ENCODE measurements at regions not wholly inside any gene's neighbourhood (a gene's known extent, or its start where the extent isn't known, plus 50 kb on each side); places are given as distances from the start of the nearest gene placed in this dataset.
"Not testable (repeated sequence)": the region's sequence is repeated elsewhere in the genome, so short reads cannot be mapped to it uniquely, and the experiment has no call there.

GRCh38 chrX:63250253-63250868 lies 100.8 kb downstream of the SPIN4 start:
- no peaks in the 10 kb centered on the region for H3K4me1 ChIP-seq (ENCODE audit: control insufficient read depth in 4 of 4, insufficient read depth in 4 of 4, low read length in 3 of 4)
- H3K9ac ChIP-seq (ENCODE audit: low read depth in 1 of 2, low read length in 2 of 2), result no peak overlapping the region
- WGBS, result 33% methylated on average over 3 of the region's 3 CpGs

GRCh38 chrX:63242689-63243088 lies 108.4 kb downstream of the SPIN4 start:
- H3K9ac ChIP-seq (ENCODE audit: low read depth in 1 of 2, low read length in 2 of 2); H3K27ac ChIP-seq (ENCODE audit: low read depth in 1 of 2, low read length in 2 of 2); H3K4me1 ChIP-seq (ENCODE audit: control insufficient read depth in 4 of 4, insufficient read depth in 4 of 4, low read length in 3 of 4); H3K27me3 ChIP-seq (ENCODE audit: control insufficient read depth in 4 of 4, insufficient read depth in 4 of 4, low read length in 3 of 4); H3K4me3 ChIP-seq (ENCODE audit: low read depth in 1 of 3, low read length in 3 of 3); DNase-seq (ENCODE audit: low spot score); H3K36me3 ChIP-seq (ENCODE audit: control insufficient read depth in 4 of 4, insufficient read depth in 3 of 4, low read depth in 1 of 4, low read length in 3 of 4); H3K9me3 ChIP-seq (ENCODE audit: control insufficient read depth in 4 of 4, low read length in 3 of 4): not testable (repeated sequence)
- WGBS, result no CpG with 5 or more reads among the region's 2 CpGs

More at GRCh38 chrX:63250253-63250868, 100.8 kb downstream of the SPIN4 start:
- no peaks in the 10 kb centered on the region for H3K9me3 ChIP-seq (ENCODE audit: control insufficient read depth in 4 of 4, low read length in 3 of 4)
- DNase-seq (ENCODE audit: low spot score), result peak; percentile 33
- H3K27ac ChIP-seq (ENCODE audit: low read depth in 1 of 2, low read length in 2 of 2), result no peak overlapping the region
- H3K27me3 ChIP-seq (ENCODE audit: control insufficient read depth in 4 of 4, insufficient read depth in 4 of 4, low read length in 3 of 4), result peaks cover 0 to 2% (median 0%) of the 10 kb centered on the region in 4 donors
- no peaks in the 10 kb centered on the region for H3K36me3 ChIP-seq (ENCODE audit: control insufficient read depth in 4 of 4, insufficient read depth in 3 of 4, low read depth in 1 of 4, low read length in 3 of 4)
- no peak overlapping the region for H3K4me3 ChIP-seq (ENCODE audit: low read depth in 1 of 3, low read length in 3 of 3)
- peak; percentile 95 for TF ChIP-seq CTCF (IDR thresholded peaks at IDR 0.05; ENCODE audit: low read depth, low read length, missing input control)
- TF ChIP-seq RXRA (IDR thresholded peaks at IDR 0.05), result no peak
- peak; percentile 83 to 90 for TF ChIP-seq RAD21 (IDR thresholded peaks at IDR 0.05)

- H3K9ac ChIP-seq (ENCODE audit: low read depth in 1 of 2, low read length in 2 of 2), result not testable (repeated sequence)
Measured at GRCh38 chrX:63235963-63236362, 115.2 kb downstream of the SPIN4 start.

GRCh38 chrX:63233013-63233412 lies 118.1 kb downstream of the SPIN4 start:
- WGBS, result no CpG with 5 or more reads among the region's 10 CpGs

More at GRCh38 chrX:63235963-63236362, 115.2 kb downstream of the SPIN4 start:
- not testable (repeated sequence) for H3K27ac ChIP-seq (ENCODE audit: low read depth in 1 of 2, low read length in 2 of 2); H3K9me3 ChIP-seq (ENCODE audit: control insufficient read depth in 4 of 4, low read length in 3 of 4); H3K4me1 ChIP-seq (ENCODE audit: control insufficient read depth in 4 of 4, insufficient read depth in 4 of 4, low read length in 3 of 4); H3K4me3 ChIP-seq (ENCODE audit: low read depth in 1 of 3, low read length in 3 of 3); DNase-seq (ENCODE audit: low spot score); H3K27me3 ChIP-seq (ENCODE audit: control insufficient read depth in 4 of 4, insufficient read depth in 4 of 4, low read length in 3 of 4); H3K36me3 ChIP-seq (ENCODE audit: control insufficient read depth in 4 of 4, insufficient read depth in 3 of 4, low read depth in 1 of 4, low read length in 3 of 4)
- no CpG with 5 or more reads among the region's 2 CpGs for WGBS

GRCh38 chrX:63218202-63218601 lies 132.9 kb downstream of the SPIN4 start:
- not testable (repeated sequence) for H3K27me3 ChIP-seq (ENCODE audit: control insufficient read depth in 4 of 4, insufficient read depth in 4 of 4, low read length in 3 of 4); H3K4me1 ChIP-seq (ENCODE audit: control insufficient read depth in 4 of 4, insufficient read depth in 4 of 4, low read length in 3 of 4); H3K27ac ChIP-seq (ENCODE audit: low read depth in 1 of 2, low read length in 2 of 2); DNase-seq (ENCODE audit: low spot score); H3K9ac ChIP-seq (ENCODE audit: low read depth in 1 of 2, low read length in 2 of 2); H3K4me3 ChIP-seq (ENCODE audit: low read depth in 1 of 3, low read length in 3 of 3); H3K36me3 ChIP-seq (ENCODE audit: control insufficient read depth in 4 of 4, insufficient read depth in 3 of 4, low read depth in 1 of 4, low read length in 3 of 4); H3K9me3 ChIP-seq (ENCODE audit: control insufficient read depth in 4 of 4, low read length in 3 of 4)
- WGBS, result no CpG with 5 or more reads among the region's 1 CpG

More at GRCh38 chrX:63233013-63233412, 118.1 kb downstream of the SPIN4 start:
- not testable (repeated sequence) for DNase-seq (ENCODE audit: low spot score); H3K36me3 ChIP-seq (ENCODE audit: control insufficient read depth in 4 of 4, insufficient read depth in 3 of 4, low read depth in 1 of 4, low read length in 3 of 4); H3K27ac ChIP-seq (ENCODE audit: low read depth in 1 of 2, low read length in 2 of 2); H3K9me3 ChIP-seq (ENCODE audit: control insufficient read depth in 4 of 4, low read length in 3 of 4); H3K9ac ChIP-seq (ENCODE audit: low read depth in 1 of 2, low read length in 2 of 2); H3K27me3 ChIP-seq (ENCODE audit: control insufficient read depth in 4 of 4, insufficient read depth in 4 of 4, low read length in 3 of 4); H3K4me1 ChIP-seq (ENCODE audit: control insufficient read depth in 4 of 4, insufficient read depth in 4 of 4, low read length in 3 of 4); H3K4me3 ChIP-seq (ENCODE audit: low read depth in 1 of 3, low read length in 3 of 3)

GRCh38 chrX:63217549-63217948 lies 133.6 kb downstream of the SPIN4 start:
- H3K27ac ChIP-seq (ENCODE audit: low read depth in 1 of 2, low read length in 2 of 2); H3K4me1 ChIP-seq (ENCODE audit: control insufficient read depth in 4 of 4, insufficient read depth in 4 of 4, low read length in 3 of 4); H3K9me3 ChIP-seq (ENCODE audit: control insufficient read depth in 4 of 4, low read length in 3 of 4); H3K27me3 ChIP-seq (ENCODE audit: control insufficient read depth in 4 of 4, insufficient read depth in 4 of 4, low read length in 3 of 4); H3K9ac ChIP-seq (ENCODE audit: low read depth in 1 of 2, low read length in 2 of 2); DNase-seq (ENCODE audit: low spot score); H3K4me3 ChIP-seq (ENCODE audit: low read depth in 1 of 3, low read length in 3 of 3); H3K36me3 ChIP-seq (ENCODE audit: control insufficient read depth in 4 of 4, insufficient read depth in 3 of 4, low read depth in 1 of 4, low read length in 3 of 4): not testable (repeated sequence)
- WGBS, result no CpG with 5 or more reads among the region's 1 CpG

GRCh38 chrX:63209645-63210044 lies 141.5 kb downstream of the SPIN4 start:
- no CpG with 5 or more reads among the region's 1 CpG for WGBS
- H3K4me3 ChIP-seq (ENCODE audit: low read depth in 1 of 3, low read length in 3 of 3); H3K27ac ChIP-seq (ENCODE audit: low read depth in 1 of 2, low read length in 2 of 2): not testable (repeated sequence)

GRCh38 chrX:63209128-63209527 lies 142.0 kb downstream of the SPIN4 start:
- H3K4me3 ChIP-seq (ENCODE audit: low read depth in 1 of 3, low read length in 3 of 3); DNase-seq (ENCODE audit: low spot score); H3K9me3 ChIP-seq (ENCODE audit: control insufficient read depth in 4 of 4, low read length in 3 of 4); H3K36me3 ChIP-seq (ENCODE audit: control insufficient read depth in 4 of 4, insufficient read depth in 3 of 4, low read depth in 1 of 4, low read length in 3 of 4); H3K9ac ChIP-seq (ENCODE audit: low read depth in 1 of 2, low read length in 2 of 2); H3K4me1 ChIP-seq (ENCODE audit: control insufficient read depth in 4 of 4, insufficient read depth in 4 of 4, low read length in 3 of 4); H3K27ac ChIP-seq (ENCODE audit: low read depth in 1 of 2, low read length in 2 of 2); H3K27me3 ChIP-seq (ENCODE audit: control insufficient read depth in 4 of 4, insufficient read depth in 4 of 4, low read length in 3 of 4): not testable (repeated sequence)
- WGBS, result no CpG with 5 or more reads among the region's 4 CpGs

More at GRCh38 chrX:63209645-63210044, 141.5 kb downstream of the SPIN4 start:
- not testable (repeated sequence) for H3K27me3 ChIP-seq (ENCODE audit: control insufficient read depth in 4 of 4, insufficient read depth in 4 of 4, low read length in 3 of 4); DNase-seq (ENCODE audit: low spot score); H3K9me3 ChIP-seq (ENCODE audit: control insufficient read depth in 4 of 4, low read length in 3 of 4); H3K9ac ChIP-seq (ENCODE audit: low read depth in 1 of 2, low read length in 2 of 2); H3K4me1 ChIP-seq (ENCODE audit: control insufficient read depth in 4 of 4, insufficient read depth in 4 of 4, low read length in 3 of 4); H3K36me3 ChIP-seq (ENCODE audit: control insufficient read depth in 4 of 4, insufficient read depth in 3 of 4, low read depth in 1 of 4, low read length in 3 of 4)
